ENCODE measurements at regions not wholly inside any gene's neighbourhood (a gene's known extent, or its start where the extent isn't known, plus 50 kb on each side); places are given as distances from the start of the nearest gene placed in this dataset.

- DNase-seq (no peak), ATAC-seq (ENCODE audit: insufficient read depth, low FRiP score) (no peak)
- no peaks in the 10 kb centered on the region for H3K36me3 ChIP-seq (ENCODE audit: control insufficient read depth in 4 of 4, insufficient read depth in 4 of 4, low read length in 4 of 4)
- 52 to 64% methylated on average over 1 of the region's 1 CpG for WGBS, 2 donors
- no peaks in the 10 kb centered on the region for H3K27me3 ChIP-seq (ENCODE audit: control insufficient read depth in 3 of 3, insufficient read depth in 3 of 3, low read length in 2 of 3)
- H3K27ac ChIP-seq (ENCODE audit: low read depth in 1 of 2, low read length in 1 of 2): no peak overlapping the region
- H3K4me1 ChIP-seq (ENCODE audit: control insufficient read depth in 5 of 5, insufficient read depth in 5 of 5, low read length in 5 of 5): no peaks in the 10 kb centered on the region
- no peak overlapping the region for H3K9ac ChIP-seq (ENCODE audit: insufficient read depth in 1 of 2, low read length in 2 of 2)
- no peak overlapping the region for H3K4me3 ChIP-seq
- no peaks in the 10 kb centered on the region for H3K9me3 ChIP-seq (ENCODE audit: control insufficient read depth in 4 of 4, insufficient read depth in 3 of 4, low read length in 3 of 4)
- TF ChIP-seq CTCF (IDR thresholded peaks at IDR 0.05; ENCODE audit: control extremely low read depth, extremely low read depth): no peak
Observed at GRCh38 chr3:190790185-190790584, 72.3 kb downstream of the GMNC start.

- no peak for DNase-seq
- Histone ChIP-seq H3K4me1 (ENCODE audit: control insufficient read depth in 5 of 5, insufficient read depth in 5 of 5, low read length in 5 of 5) (peaks cover 0 to 3% (median 0%) of the 10 kb centered on the region in 5 donors), H3K36me3 (ENCODE audit: control insufficient read depth in 4 of 4, insufficient read depth in 4 of 4, low read length in 4 of 4) (no peaks in the 10 kb centered on the region), H3K4me3 (no peak overlapping the region), H3K9me3 (ENCODE audit: control insufficient read depth in 4 of 4, insufficient read depth in 3 of 4, low read length in 3 of 4) (no peaks in the 10 kb centered on the region), H3K27ac (ENCODE audit: low read depth in 1 of 2, low read length in 1 of 2) (no peak overlapping the region), H3K27me3 (ENCODE audit: control insufficient read depth in 3 of 3, insufficient read depth in 3 of 3, low read length in 2 of 3) (no peaks in the 10 kb centered on the region), H3K9ac (ENCODE audit: insufficient read depth in 1 of 2, low read length in 2 of 2) (no peak overlapping the region)
- 84 to 88% methylated on average over 3 of the region's 3 CpGs for WGBS, 2 donors
- no peak for ATAC-seq (ENCODE audit: insufficient read depth, low FRiP score)
- no peak for TF ChIP-seq CTCF (IDR thresholded peaks at IDR 0.05; ENCODE audit: control extremely low read depth, extremely low read depth)
Observed at GRCh38 chr3:190786898-190787297, 75.6 kb downstream of the GMNC start.

DNA sequence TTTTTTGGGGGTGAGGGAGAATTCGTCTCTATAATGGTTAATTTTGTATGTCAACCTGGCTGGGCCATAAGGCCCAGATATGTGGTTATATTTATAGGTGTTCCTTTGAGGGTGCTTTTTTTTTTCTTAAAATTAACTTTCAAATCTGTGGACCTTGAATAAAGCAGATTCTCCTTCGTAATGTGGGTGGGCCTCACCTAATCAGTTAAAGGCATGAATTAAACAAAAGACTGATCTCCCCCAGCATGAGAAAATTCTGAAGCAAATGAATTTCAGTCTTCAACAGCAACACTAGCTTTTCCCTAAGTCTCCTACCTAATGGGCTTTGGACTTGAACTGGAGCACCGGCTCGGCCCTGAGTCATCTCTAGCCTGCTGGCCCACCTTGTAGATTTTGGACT lies 77.4 kb downstream of the GMNC start:
- TF ChIP-seq CTCF (IDR thresholded peaks at IDR 0.05; ENCODE audit: control extremely low read depth, extremely low read depth): no peak
- H3K27ac ChIP-seq (ENCODE audit: low read depth in 1 of 2, low read length in 1 of 2): no peak overlapping the region
- ATAC-seq (ENCODE audit: insufficient read depth, low FRiP score) (no peak), DNase-seq (no peak)
- no peak overlapping the region for H3K9ac ChIP-seq (ENCODE audit: insufficient read depth in 1 of 2, low read length in 2 of 2)
- H3K36me3 ChIP-seq (ENCODE audit: control insufficient read depth in 4 of 4, insufficient read depth in 4 of 4, low read length in 4 of 4): no peaks in the 10 kb centered on the region
- WGBS, 2 donors: 90 to 91% methylated on average over 4 of the region's 4 CpGs
- no peaks in the 10 kb centered on the region for H3K9me3 ChIP-seq (ENCODE audit: control insufficient read depth in 4 of 4, insufficient read depth in 3 of 4, low read length in 3 of 4)
- peaks cover 0 to 3% (median 0%) of the 10 kb centered on the region in 5 donors for H3K4me1 ChIP-seq (ENCODE audit: control insufficient read depth in 5 of 5, insufficient read depth in 5 of 5, low read length in 5 of 5)
- H3K27me3 ChIP-seq (ENCODE audit: control insufficient read depth in 3 of 3, insufficient read depth in 3 of 3, low read length in 2 of 3): no peaks in the 10 kb centered on the region
- no peak overlapping the region for H3K4me3 ChIP-seq

DNA sequence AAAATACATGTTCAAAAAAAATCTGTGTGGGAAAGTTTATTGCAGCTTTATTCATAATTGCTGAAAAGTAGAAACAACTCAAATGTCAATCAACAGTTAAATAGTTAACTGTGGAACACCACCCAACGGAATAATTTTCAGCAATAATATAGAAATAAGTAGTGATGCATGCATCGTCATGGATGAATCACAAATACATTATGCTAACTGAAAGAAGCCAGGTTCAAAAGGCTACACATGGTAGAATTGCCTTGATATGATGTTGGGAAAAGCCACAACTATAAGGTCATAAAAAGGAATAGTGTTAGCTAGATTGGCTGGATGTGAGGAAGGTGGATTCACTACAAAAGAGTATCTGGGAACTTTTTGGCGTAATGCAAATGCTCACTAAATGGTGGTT lies 82.0 kb downstream of the GMNC start:
- ATAC-seq (ENCODE audit: insufficient read depth, low FRiP score) (no peak), DNase-seq (no peak)
- no peak for TF ChIP-seq CTCF (IDR thresholded peaks at IDR 0.05; ENCODE audit: control extremely low read depth, extremely low read depth)
- Histone ChIP-seq H3K4me1 (ENCODE audit: control insufficient read depth in 5 of 5, insufficient read depth in 5 of 5, low read length in 5 of 5) (peaks cover 0 to 3% (median 0%) of the 10 kb centered on the region in 5 donors), H3K27me3 (ENCODE audit: control insufficient read depth in 3 of 3, insufficient read depth in 3 of 3, low read length in 2 of 3) (no peaks in the 10 kb centered on the region), H3K4me3 (no peak overlapping the region), H3K9me3 (ENCODE audit: control insufficient read depth in 4 of 4, insufficient read depth in 3 of 4, low read length in 3 of 4) (peaks cover 0 to 1% (median 0%) of the 10 kb centered on the region in 4 donors), H3K36me3 (ENCODE audit: control insufficient read depth in 4 of 4, insufficient read depth in 4 of 4, low read length in 4 of 4) (no peaks in the 10 kb centered on the region), H3K9ac (ENCODE audit: insufficient read depth in 1 of 2, low read length in 2 of 2) (no peak overlapping the region), H3K27ac (ENCODE audit: low read depth in 1 of 2, low read length in 1 of 2) (no peak overlapping the region)
- 90% methylated on average over 3 of the region's 3 CpGs for WGBS, 2 donors
